ENCODE measurements at regions not wholly inside any gene's neighbourhood (a gene's known extent, or its start where the extent isn't known, plus 50 kb on each side); places are given as distances from the start of the nearest gene placed in this dataset.

GRCh38 chrX:6660567-6661264 is 125.8 kb upstream of the VCX3A start:
- no peak for TF ChIP-seq CTCF (IDR thresholded peaks at IDR 0.05)
- Mint-ChIP-seq H3K9me3 (peaks cover 4% of the 10 kb centered on the region), H3K27ac (no peak overlapping the region), H3K4me3 (no peak overlapping the region), H3K27me3 (ENCODE audit: low read depth, poor library complexity) (peaks cover 7% of the 10 kb centered on the region), H3K36me3 (ENCODE audit: low read depth) (no peaks in the 10 kb centered on the region), H3K4me1 (no peaks in the 10 kb centered on the region)
- DNase-seq, result no peak

- Mint-ChIP-seq H3K4me1 (no peaks in the 10 kb centered on the region), H3K27me3 (ENCODE audit: low read depth, poor library complexity) (peaks cover 7% of the 10 kb centered on the region), H3K36me3 (ENCODE audit: low read depth) (no peaks in the 10 kb centered on the region), H3K27ac (no peak overlapping the region), H3K9me3 (peaks cover 10% of the 10 kb centered on the region), H3K4me3 (no peak overlapping the region)
- TF ChIP-seq CTCF (IDR thresholded peaks at IDR 0.05), result no peak
- no peak for DNase-seq
Measured at GRCh38 chrX:6645216-6645615, 110.3 kb upstream of the VCX3A start.

- Mint-ChIP-seq H3K4me3 (no peak overlapping the region), H3K36me3 (ENCODE audit: low read depth) (no peaks in the 10 kb centered on the region), H3K27me3 (ENCODE audit: low read depth, poor library complexity) (peaks cover 7% of the 10 kb centered on the region), H3K9me3 (peaks cover 10% of the 10 kb centered on the region), H3K27ac (no peak overlapping the region), H3K4me1 (no peaks in the 10 kb centered on the region)
- DNase-seq, result peak; percentile 2
- no peak for TF ChIP-seq CTCF (IDR thresholded peaks at IDR 0.05)
Measured at GRCh38 chrX:6644411-6644810, 109.5 kb upstream of the VCX3A start.

- H3K27ac Mint-ChIP-seq, result no peak overlapping the region
- no peak for TF ChIP-seq CTCF (IDR thresholded peaks at IDR 0.05)
- H3K9me3 Mint-ChIP-seq, result peaks cover 8% of the 10 kb centered on the region
- no peaks in the 10 kb centered on the region for H3K36me3 Mint-ChIP-seq (ENCODE audit: low read depth)
- H3K4me1 Mint-ChIP-seq, result no peaks in the 10 kb centered on the region
- no peak for DNase-seq
- no peak overlapping the region for H3K4me3 Mint-ChIP-seq
- H3K27me3 Mint-ChIP-seq (ENCODE audit: low read depth, poor library complexity), result peaks cover 3% of the 10 kb centered on the region
Measured at GRCh38 chrX:6640727-6641126, 105.8 kb upstream of the VCX3A start.

GRCh38 chrX:6614506-6614905 is 79.6 kb upstream of the VCX3A start:
- Mint-ChIP-seq H3K9me3 (peaks cover 19% of the 10 kb centered on the region), H3K27ac (no peak overlapping the region), H3K27me3 (ENCODE audit: low read depth, poor library complexity) (peaks cover 6% of the 10 kb centered on the region), H3K4me3 (no peak overlapping the region), H3K36me3 (ENCODE audit: low read depth) (no peaks in the 10 kb centered on the region), H3K4me1 (no peaks in the 10 kb centered on the region)
- no peak for DNase-seq
- no peak for TF ChIP-seq CTCF (IDR thresholded peaks at IDR 0.05)

- no peaks in the 10 kb centered on the region for H3K4me1 Mint-ChIP-seq
- H3K27ac Mint-ChIP-seq, result no peak overlapping the region
- no peak for DNase-seq
- TF ChIP-seq CTCF (IDR thresholded peaks at IDR 0.05), result no peak
- no peaks in the 10 kb centered on the region for H3K36me3 Mint-ChIP-seq (ENCODE audit: low read depth)
- peaks cover 6% of the 10 kb centered on the region for H3K27me3 Mint-ChIP-seq (ENCODE audit: low read depth, poor library complexity)
- no peak overlapping the region for H3K4me3 Mint-ChIP-seq
- peaks cover 10% of the 10 kb centered on the region for H3K9me3 Mint-ChIP-seq
Measured at GRCh38 chrX:6599230-6599860, 64.4 kb upstream of the VCX3A start.

Data from nephron progenitor cell (in vitro differentiated cells).